C4-2B (cell line): ENCODE measurements at regions not wholly inside any gene's neighbourhood (a gene's known extent, or its start where the extent isn't known, plus 50 kb on each side); places are given as distances from the start of the nearest gene placed in this dataset.
"Not testable (repeated sequence)": the region's sequence is repeated elsewhere in the genome, so short reads cannot be mapped to it uniquely, and the experiment has no call there.

Source experiments
- ZFX ChIP-seq: fragments of 450-650 bp; IDR thresholded peaks from 2 replicates; pipeline ENCODE4 v1.6.1; 2017
- TF ChIP-seq, protein P1 (sequence below): fragments of 450-650 bp; conservative IDR thresholded peaks from 2 replicates; pipeline ENCODE4 v1.5.1; 2017; ENCODE audit warnings: mild to moderate bottlenecking

DNA sequence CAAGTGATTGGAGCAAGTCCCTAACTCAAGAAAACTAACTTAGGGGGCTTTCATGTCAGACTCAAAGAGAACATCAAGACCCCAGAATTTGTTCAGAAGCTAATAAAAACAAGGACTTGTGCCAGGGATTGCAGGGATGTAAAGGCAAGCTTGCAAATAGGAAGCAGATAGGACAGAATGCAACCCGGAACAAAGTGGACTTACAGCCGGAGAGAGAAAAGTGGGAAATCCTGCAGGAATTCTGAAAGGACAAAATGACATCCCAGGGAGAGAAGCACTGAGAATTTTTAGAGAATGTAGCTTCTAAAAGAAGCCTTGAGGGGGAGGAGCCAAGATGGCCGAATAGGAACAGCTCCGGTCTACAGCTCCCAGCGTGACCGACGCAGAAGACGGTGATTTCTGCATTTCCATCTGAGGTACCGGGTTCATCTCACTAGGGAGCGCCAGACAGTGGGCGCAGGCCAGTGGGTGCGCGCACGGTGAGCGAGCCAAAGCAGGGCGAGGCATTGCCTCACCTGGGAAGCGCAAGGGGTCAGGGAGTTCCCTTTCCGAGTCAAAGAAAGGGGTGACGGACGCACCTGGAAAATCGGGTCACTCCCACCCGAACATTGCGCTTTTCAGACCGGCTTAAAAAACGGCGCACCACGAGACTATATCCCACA is 195.6 kb upstream of the G2E3 start:
- TF ChIP-seq, protein P1, sequence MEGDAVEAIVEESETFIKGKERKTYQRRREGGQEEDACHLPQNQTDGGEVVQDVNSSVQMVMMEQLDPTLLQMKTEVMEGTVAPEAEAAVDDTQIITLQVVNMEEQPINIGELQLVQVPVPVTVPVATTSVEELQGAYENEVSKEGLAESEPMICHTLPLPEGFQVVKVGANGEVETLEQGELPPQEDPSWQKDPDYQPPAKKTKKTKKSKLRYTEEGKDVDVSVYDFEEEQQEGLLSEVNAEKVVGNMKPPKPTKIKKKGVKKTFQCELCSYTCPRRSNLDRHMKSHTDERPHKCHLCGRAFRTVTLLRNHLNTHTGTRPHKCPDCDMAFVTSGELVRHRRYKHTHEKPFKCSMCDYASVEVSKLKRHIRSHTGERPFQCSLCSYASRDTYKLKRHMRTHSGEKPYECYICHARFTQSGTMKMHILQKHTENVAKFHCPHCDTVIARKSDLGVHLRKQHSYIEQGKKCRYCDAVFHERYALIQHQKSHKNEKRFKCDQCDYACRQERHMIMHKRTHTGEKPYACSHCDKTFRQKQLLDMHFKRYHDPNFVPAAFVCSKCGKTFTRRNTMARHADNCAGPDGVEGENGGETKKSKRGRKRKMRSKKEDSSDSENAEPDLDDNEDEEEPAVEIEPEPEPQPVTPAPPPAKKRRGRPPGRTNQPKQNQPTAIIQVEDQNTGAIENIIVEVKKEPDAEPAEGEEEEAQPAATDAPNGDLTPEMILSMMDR = not testable (repeated sequence)
- not testable (repeated sequence) for TF ChIP-seq ZFX
